ENCODE measurements at regions not wholly inside any gene's neighbourhood (a gene's known extent, or its start where the extent isn't known, plus 50 kb on each side); places are given as distances from the start of the nearest gene placed in this dataset.
"Not testable (repeated sequence)": the region's sequence is repeated elsewhere in the genome, so short reads cannot be mapped to it uniquely, and the experiment has no call there.

DNA sequence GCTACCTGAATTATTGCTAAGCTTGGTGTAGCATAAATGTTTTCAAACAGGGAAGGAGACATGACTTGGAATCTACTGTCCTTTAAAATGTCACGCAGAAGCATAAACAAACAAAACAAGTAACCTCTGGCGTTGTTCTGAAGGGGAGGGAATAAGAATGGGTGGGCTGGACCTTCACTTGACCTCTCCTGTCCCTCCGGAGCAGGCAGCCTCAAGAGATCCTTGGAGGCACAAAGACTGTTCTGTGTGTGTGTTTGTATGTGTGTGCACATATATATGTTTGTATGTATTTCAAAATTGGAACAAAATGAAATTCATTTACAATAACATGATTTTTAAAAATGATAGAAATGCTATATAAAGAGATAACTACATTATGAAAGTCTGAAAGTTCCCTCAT, 91.3 kb upstream of the DCLK2 start:
- no peak for DNase-seq (ENCODE audit: low read depth)

GRCh38 chr4:149987330-149988086, 90.7 kb upstream of the DCLK2 start:
- no peak for DNase-seq (ENCODE audit: low read depth)

DNA sequence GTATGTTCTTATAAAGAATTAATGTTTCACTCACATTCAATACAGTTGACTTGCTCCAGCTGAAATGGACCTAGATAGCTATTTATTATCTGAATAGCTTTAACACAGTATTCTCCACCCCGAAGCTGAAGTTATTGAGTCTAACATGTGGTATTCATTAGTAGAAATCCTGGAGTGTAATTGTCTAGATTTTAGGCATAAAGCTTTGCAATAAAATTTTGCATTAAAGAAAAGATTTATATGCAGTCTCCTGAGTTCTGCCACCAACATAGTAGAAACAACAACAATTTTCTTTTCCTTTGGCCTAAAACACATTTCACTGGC, 90.2 kb upstream of the DCLK2 start:
- DNase-seq (ENCODE audit: low read depth) = no peak

DNA sequence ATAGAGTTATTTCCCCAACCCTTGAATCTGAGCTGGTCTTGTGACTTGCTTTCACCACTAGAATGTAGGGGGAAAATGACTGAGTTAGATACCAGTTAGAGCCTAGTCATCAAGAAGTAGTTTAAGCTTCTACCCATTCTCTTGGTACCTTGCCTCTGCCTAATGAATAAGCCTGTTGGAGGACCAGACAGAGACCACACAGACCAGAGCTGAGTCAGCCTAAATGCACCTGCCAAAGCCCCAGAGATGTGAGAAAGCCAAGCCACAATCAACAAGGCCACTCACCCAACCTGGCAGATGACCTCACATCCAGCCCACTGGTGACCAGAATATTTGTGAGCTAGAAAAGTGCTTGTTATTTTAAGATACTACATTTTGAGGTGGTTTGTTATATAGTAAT, 85.2 kb upstream of the DCLK2 start:
- DNase-seq (ENCODE audit: low read depth) = no peak

DNA sequence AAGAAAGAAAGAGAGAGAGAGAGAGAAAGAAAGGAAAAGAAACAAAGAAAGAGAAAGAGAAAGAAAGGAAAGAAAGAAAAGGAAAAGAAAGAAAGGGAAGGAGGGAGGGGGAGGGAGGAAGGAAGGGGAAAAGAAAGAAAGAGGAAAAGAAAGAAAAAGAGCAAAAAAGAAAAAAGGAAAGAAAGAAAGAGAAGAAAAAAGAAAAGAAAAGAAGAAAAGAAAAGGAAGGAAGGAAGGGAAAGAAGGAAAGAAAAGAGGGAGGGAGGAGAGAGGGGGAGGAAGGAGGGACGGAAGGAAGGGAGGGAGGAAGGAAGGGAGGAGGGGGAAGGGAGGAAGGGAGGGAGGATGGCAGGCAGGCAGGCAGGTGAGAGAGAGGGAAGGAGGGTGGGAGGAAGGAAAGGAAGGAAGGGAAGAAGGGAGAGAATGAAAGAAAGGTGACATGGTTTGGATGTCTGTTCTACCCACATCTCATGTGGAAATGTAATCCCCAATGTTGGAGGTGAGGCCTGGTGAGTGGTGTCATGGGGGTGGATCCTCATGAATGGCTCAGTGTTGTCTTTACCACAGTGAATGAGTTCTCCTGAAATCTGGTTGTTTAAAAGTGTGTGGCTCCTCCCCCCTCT, 83.0 kb upstream of the DCLK2 start:
- DNase-seq (ENCODE audit: low read depth) = no peak

- DNase-seq (ENCODE audit: low read depth) = peak; percentile 2
These were observed 80.3 kb upstream of the DCLK2 start for GRCh38 chr4:149997881-149998421.

- no peak for DNase-seq (ENCODE audit: low read depth)
These were observed 78.7 kb upstream of the DCLK2 start for GRCh38 chr4:149999485-150000074.

- DNase-seq (ENCODE audit: low read depth) = no peak
These were observed 76.4 kb upstream of the DCLK2 start for GRCh38 chr4:150001815-150002214.

DNA sequence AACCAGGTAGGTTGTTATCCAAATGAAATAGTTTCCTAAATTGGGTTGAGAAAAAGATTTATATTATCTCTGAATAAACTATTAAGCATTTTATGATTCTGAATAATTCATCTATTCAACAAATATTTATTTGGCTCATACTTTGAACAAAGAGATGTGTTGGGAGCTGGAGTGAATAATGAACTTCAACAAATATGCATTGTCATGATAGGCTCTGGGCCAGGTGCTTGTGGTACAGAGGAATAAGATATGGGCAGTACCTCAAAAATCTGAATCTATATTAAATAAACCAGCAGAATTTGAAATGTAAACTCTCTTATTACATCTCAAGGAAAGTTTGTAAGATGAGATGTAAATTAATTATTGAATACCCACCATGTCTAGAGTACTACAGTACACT, 75.7 kb upstream of the DCLK2 start:
- no peak for DNase-seq (ENCODE audit: low read depth)

DNA sequence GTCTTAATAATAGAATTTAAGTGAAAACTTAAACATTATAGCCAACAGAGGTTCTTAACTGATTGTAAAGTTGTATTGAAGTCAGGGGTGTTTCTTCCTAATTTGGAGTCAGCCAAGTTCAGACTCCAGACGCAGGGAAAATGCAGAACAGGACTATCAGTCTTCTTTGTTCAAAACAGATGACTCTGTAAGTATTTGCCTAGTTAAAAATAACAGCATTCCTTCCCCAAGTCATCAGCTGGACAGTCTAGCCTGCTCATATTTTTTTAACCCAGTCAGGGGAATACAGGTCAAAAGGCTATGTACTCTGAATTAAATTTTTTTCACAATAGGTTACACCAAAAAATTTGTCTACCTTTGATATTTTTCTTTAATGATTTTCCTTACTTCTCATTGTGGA, 73.8 kb upstream of the DCLK2 start:
- DNase-seq (ENCODE audit: low read depth) = no peak

DNA sequence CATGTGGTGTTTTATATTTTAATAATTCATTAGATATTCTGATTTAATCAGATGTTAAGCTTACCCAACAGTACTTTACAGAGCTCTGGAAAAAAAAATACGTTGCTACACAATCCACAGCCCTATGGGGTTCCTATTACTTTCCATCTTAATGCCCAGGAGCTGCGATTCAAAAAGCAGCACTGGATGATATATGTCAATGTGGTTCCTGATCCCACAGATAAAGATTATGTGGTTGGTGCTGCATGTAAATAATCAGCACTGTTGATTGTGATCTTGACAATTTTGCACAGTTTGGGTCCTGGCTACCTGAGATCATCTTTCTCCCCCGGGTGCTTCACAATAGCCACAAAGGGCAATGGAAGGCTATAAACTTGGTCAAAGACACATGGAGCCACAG, 72.7 kb upstream of the DCLK2 start:
- no peak for DNase-seq (ENCODE audit: low read depth)

DNA sequence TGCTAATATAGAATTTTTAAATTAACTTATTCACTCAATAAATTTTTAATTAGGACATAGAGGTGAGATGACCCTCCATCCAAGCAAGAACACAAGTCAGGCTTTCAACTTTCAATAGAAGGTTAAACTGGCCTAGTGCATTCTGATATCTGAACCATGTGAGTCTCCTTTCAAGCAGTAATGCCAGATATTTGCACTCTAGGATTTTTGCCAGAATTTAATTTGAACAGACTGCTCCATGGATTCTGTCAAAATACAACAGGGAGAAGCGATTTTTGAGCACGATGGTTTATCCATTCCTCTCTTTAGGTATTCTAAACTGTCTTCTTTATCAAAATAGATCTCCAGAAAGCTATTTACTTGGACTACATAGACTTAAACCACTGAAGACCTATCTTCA, 72.0 kb upstream of the DCLK2 start:
- no peak for DNase-seq (ENCODE audit: low read depth)

GRCh38 chr4:150007512-150007911, 70.7 kb upstream of the DCLK2 start:
- no peak for DNase-seq (ENCODE audit: low read depth)

DNA sequence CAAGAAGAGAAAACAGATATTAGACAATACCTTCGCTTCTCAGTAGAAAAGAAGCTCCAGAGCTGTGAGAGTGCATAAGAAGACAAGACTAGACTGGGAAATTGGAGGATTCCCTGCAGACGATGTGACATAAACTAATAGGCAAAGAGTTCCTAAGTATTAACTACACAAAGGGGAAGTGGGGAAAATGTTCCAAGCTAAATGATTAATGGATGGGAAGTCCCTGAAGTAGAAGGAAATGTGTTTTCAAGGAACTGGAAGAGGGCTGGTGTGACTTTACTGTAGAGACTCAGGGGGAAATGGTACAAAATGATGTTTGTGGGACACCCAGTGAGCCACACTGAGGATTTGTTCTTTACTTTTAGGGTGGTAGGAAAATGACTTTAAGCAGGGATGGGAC, 69.7 kb upstream of the DCLK2 start:
- DNase-seq (ENCODE audit: low read depth) = no peak

GRCh38 chr4:150009533-150009932, 68.7 kb upstream of the DCLK2 start:
- no peak for DNase-seq (ENCODE audit: low read depth)

- DNase-seq (ENCODE audit: low read depth) = no peak
These were observed 67.6 kb upstream of the DCLK2 start for GRCh38 chr4:150010525-150011126.

GRCh38 chr4:150012851-150013360, 65.3 kb upstream of the DCLK2 start:
- DNase-seq (ENCODE audit: low read depth) = no peak

DNA sequence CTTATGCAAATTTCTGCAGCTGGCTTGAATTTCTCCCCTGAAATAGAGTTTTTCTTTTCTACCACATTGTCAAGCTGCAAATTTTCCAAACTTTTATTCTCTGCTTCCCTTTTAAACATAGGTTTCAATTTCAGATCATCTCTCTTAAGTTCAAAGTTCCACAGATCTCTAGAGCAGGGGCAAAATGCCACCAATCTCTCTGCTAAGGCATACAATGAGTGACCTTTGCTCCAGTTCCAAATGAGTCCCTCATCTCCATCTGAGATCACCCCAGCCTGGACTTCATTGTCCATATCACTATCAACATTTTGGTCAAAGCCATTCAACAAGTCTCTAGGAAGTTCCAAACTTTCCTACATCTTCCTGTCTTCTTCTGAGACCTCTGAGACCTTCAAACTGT, 62.3 kb upstream of the DCLK2 start:
- not testable (repeated sequence) for DNase-seq (ENCODE audit: low read depth)

DNA sequence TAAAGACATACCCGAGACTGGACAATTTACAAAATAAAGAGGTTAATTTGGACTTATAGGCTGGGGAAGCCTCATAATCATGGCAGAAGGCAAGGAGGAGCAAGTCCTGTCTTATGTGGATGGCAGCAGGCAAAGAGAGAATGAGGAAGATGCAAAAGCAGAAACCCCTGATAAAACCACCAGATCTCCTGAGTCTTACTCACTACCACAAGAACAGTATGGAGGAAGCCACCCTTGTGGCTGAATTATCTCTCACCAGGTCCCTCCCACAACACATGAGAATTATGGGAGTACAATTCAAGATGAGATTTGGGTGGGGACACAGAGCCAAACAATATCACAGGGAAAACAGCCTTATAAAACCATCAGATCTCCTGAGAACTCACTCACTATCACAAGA, 61.6 kb upstream of the DCLK2 start:
- DNase-seq (ENCODE audit: low read depth) = not testable (repeated sequence)

DNA sequence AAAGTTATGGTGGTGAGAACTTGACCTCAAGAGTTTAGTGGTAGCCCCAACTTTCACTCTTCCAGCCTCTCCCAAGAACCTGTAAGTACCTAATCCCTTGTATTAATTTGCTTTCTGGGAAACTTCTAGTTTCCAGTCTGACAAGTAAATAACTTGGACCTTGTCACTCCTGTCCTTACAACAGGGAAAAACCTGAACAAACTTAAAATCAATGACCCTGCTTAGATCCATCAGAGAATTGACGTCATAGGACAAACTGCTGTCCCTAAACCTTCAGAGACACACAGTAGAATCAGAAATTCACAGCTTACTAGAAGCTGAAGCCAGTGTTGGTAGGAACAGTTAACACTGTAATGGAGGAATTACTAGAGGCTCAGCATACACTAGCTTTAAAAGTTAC, 60.0 kb upstream of the DCLK2 start:
- no peak for DNase-seq (ENCODE audit: low read depth)

- no peak for DNase-seq (ENCODE audit: low read depth)
These were observed 56.8 kb upstream of the DCLK2 start for GRCh38 chr4:150021483-150021882.

- DNase-seq (ENCODE audit: low read depth) = no peak
These were observed 54.8 kb upstream of the DCLK2 start for GRCh38 chr4:150023489-150023888.

DNA sequence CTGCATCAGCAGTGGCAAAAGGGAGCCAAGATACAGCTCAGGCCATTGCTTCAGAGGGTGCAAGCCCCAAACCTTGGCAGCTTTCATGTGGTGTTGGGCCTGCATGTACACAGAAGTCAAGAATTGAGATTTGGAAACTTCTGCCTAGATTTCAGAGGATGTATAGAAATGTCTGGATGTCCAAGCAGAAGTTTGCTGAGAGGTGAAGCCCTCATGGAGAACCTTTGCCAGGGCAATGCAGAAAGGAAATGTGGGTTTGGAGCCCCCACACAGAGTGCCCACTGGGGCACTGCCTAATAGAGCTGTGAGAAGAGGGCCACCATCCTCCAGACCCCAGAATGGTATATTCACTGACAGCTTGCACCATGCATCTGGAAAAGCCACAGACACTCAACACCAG, 51.3 kb upstream of the DCLK2 start:
- not testable (repeated sequence) for DNase-seq (ENCODE audit: low read depth)

Measured in activated T-cell treated with anti-CD3 and anti-CD28 coated beads for 48 hours (primary cell).